Mesenchymal stem cell (in vitro differentiated cells and primary cell): ENCODE measurements at regions not wholly inside any gene's neighbourhood (a gene's known extent, or its start where the extent isn't known, plus 50 kb on each side); places are given as distances from the start of the nearest gene placed in this dataset.

Experiments
- DNase-seq: peaks from one replicate; pipeline ENCODE4 v3.0.0-alpha.2; 2013
- H2AFZ ChIP-seq: one replicate; pipeline ENCODE4 v1.6.1; 2013; ENCODE audit warnings: low read depth, mild to moderate bottlenecking, control low read depth, inconsistent platforms, low read length, moderate library complexity
- H2AK5ac ChIP-seq: 2 replicates; pipeline ENCODE4 v1.6.1; 2013; ENCODE audit warnings: low read length, moderate library complexity, mild to moderate bottlenecking, inconsistent platforms; ENCODE audit not compliant: severe bottlenecking
- H2BK120ac ChIP-seq: one replicate; pipeline ENCODE4 v1.6.1; 2013; ENCODE audit warnings: low read depth, mild to moderate bottlenecking, inconsistent platforms, low read length, moderate library complexity
- H2BK12ac ChIP-seq, 2 experiments: one replicate each; pipeline ENCODE4 v1.6.1; 2013; ENCODE audit warnings: inconsistent platforms in 2 of 2, low read length in 2 of 2, mild to moderate bottlenecking in 2 of 2, moderate library complexity in 2 of 2, control low read depth in 1 of 2
- H2BK15ac ChIP-seq: one replicate; pipeline ENCODE4 v1.6.1; 2013; ENCODE audit warnings: mild to moderate bottlenecking, low read depth, inconsistent platforms; ENCODE audit not compliant: poor library complexity, severe bottlenecking
- H2BK5ac ChIP-seq: 2 replicates; pipeline ENCODE4 v1.6.1; 2013; ENCODE audit warnings: low read depth, mild to moderate bottlenecking, low read length, control low read depth, inconsistent platforms; ENCODE audit not compliant: poor library complexity, severe bottlenecking
- H3K14ac ChIP-seq, 2 experiments: one replicate each; pipeline ENCODE4 v1.6.1; 2013; ENCODE audit warnings: inconsistent platforms in 2 of 2, low read length in 2 of 2, control low read depth in 1 of 2, mild to moderate bottlenecking in 1 of 2, moderate library complexity in 1 of 2
- H3K18ac ChIP-seq, 2 experiments: one replicate each; pipeline ENCODE4 v1.6.1; 2013; ENCODE audit warnings: inconsistent platforms in 2 of 2, low read length in 2 of 2, control low read depth in 1 of 2, low read depth in 1 of 2, mild to moderate bottlenecking in 1 of 2
- H3K23ac ChIP-seq, 2 experiments: one replicate each; pipeline ENCODE4 v1.6.1; 2013; ENCODE audit warnings: inconsistent platforms in 2 of 2, low read length in 2 of 2, mild to moderate bottlenecking in 2 of 2, moderate library complexity in 2 of 2, control low read depth in 1 of 2
- H3K27ac ChIP-seq: 2 replicates; pipeline ENCODE4 v1.5.1; 2013; ENCODE audit warnings: mild to moderate bottlenecking, moderate library complexity, low read length, control low read depth, inconsistent platforms; ENCODE audit not compliant: poor library complexity, severe bottlenecking
- H3K27me3 ChIP-seq, 2 experiments: 2 replicates each; pipeline versions ENCODE4 v1.6.1 to v1.7.0; 2013; ENCODE audit warnings: low read length in 2 of 2, mild to moderate bottlenecking in 2 of 2, moderate library complexity in 2 of 2, control low read depth in 1 of 2, inconsistent platforms in 1 of 2; ENCODE audit not compliant: control insufficient read depth in 1 of 2, insufficient read depth in 1 of 2
- H3K36me3 ChIP-seq, 2 experiments: 2 replicates each; pipeline versions ENCODE4 v1.6.1 to v1.7.0; 2013; ENCODE audit warnings: low read length in 2 of 2, control low read depth in 1 of 2, inconsistent platforms in 1 of 2, low read depth in 1 of 2, mild to moderate bottlenecking in 1 of 2; ENCODE audit not compliant: insufficient read depth in 2 of 2, control insufficient read depth in 1 of 2
- H3K4ac ChIP-seq, 2 experiments: one replicate each; pipeline ENCODE4 v1.6.1; 2013; ENCODE audit warnings: inconsistent platforms in 2 of 2, low read length in 2 of 2, mild to moderate bottlenecking in 2 of 2, moderate library complexity in 2 of 2, control low read depth in 1 of 2, low read depth in 1 of 2
- H3K4me1 ChIP-seq: 2 replicates; pipeline ENCODE4 v1.6.1; 2013; ENCODE audit warnings: low read depth, low read length, control low read depth; ENCODE audit not compliant: control insufficient read depth, insufficient read depth
- H3K4me2 ChIP-seq: 2 replicates; pipeline ENCODE4 v1.6.1; 2013; ENCODE audit warnings: low read length, mild to moderate bottlenecking, inconsistent platforms; ENCODE audit not compliant: poor library complexity, severe bottlenecking
- H3K4me3 ChIP-seq, 2 experiments: 2 replicates each; pipeline versions ENCODE4 v1.5.1 to v1.7.0; 2013; ENCODE audit warnings: low read length in 2 of 2, mild to moderate bottlenecking in 2 of 2, control low read depth in 1 of 2, low read depth in 1 of 2; ENCODE audit not compliant: insufficient read depth in 1 of 2
- H3K79me1 ChIP-seq: replicated peaks from 2 replicates; pipeline ENCODE4 v1.6.1; 2013; ENCODE audit warnings: mild to moderate bottlenecking, control low read depth, low read length, inconsistent platforms; ENCODE audit not compliant: poor library complexity, severe bottlenecking
- H3K9ac ChIP-seq: 2 replicates; pipeline ENCODE4 v1.7.0; 2013; ENCODE audit warnings: mild to moderate bottlenecking, low read length, moderate library complexity
- H3K9me3 ChIP-seq: 2 replicates; pipeline ENCODE4 v1.7.0; 2013; ENCODE audit warnings: mild to moderate bottlenecking, low read length; ENCODE audit not compliant: control insufficient read depth
- H4K8ac ChIP-seq: one replicate; pipeline ENCODE4 v1.6.1; 2013; ENCODE audit warnings: inconsistent platforms, mild to moderate bottlenecking, low read length, moderate library complexity
- H4K91ac ChIP-seq: one replicate; pipeline ENCODE4 v1.6.1; 2013; ENCODE audit warnings: mild to moderate bottlenecking, low read length, inconsistent platforms
- WGBS: methylation state at CpG from one replicate; pipeline ENCODE4 v1.1.7; 2013; ENCODE audit warnings: mixed read lengths; 5-methylcytosine and 5-hydroxymethylcytosine counted together

DNA sequence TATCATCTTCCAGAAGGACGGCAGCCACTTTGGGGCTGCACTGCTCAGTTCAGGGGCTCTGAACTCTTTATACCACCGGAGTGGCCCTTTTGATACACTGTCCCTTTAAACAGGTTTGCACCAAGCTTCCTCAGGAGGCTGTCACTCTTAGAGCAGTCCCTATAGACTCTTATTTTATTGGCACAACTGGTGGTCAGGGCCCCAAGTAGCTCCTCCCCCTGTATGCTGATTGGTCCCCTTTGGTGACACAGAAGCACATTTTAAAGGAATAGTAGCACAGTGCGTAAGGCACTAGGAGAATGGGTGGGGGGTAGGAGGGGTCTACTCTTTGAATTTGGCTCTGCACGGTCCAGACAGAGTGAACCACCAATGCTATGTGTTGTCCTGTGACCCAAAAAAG lies 122.6 kb upstream of the MLN start:
- H2BK15ac ChIP-seq = no peak overlapping the region
- H3K4me1 ChIP-seq = peaks cover 2% of the 10 kb centered on the region
- H4K91ac ChIP-seq = no peak overlapping the region
- no peak overlapping the region for H3K27ac ChIP-seq
- no peak overlapping the region for H2AFZ ChIP-seq
- no peak overlapping the region for H2BK5ac ChIP-seq
- no peaks in the 10 kb centered on the region for H3K9me3 ChIP-seq
- 96% methylated on average over 4 of the region's 4 CpGs for WGBS
- no peak overlapping the region for H2BK12ac ChIP-seq
- no peak overlapping the region for H3K14ac ChIP-seq
- no peak overlapping the region for H2BK120ac ChIP-seq
- H3K36me3 ChIP-seq = no peaks in the 10 kb centered on the region
- no peaks in the 10 kb centered on the region for H3K79me1 ChIP-seq
- H3K9ac ChIP-seq = no peak overlapping the region
- no peak overlapping the region for H4K8ac ChIP-seq
- H3K4me2 ChIP-seq = no peak overlapping the region
- no peak overlapping the region for H3K18ac ChIP-seq
- DNase-seq = peak; percentile 4
- H3K27me3 ChIP-seq = peaks cover 15 to 28% of the 10 kb centered on the region in 2 experiments
- H3K4me3 ChIP-seq = no peak overlapping the region
- H3K4ac ChIP-seq = no peak overlapping the region
- H2AK5ac ChIP-seq = no peak overlapping the region
- H3K23ac ChIP-seq = no peak overlapping the region

- H3K4me2 ChIP-seq = no peak overlapping the region
- no peak overlapping the region for H2BK5ac ChIP-seq
- no peak overlapping the region for H3K4me3 ChIP-seq
- peaks cover 2% of the 10 kb centered on the region for H3K4me1 ChIP-seq
- no peak overlapping the region for H3K18ac ChIP-seq
- H3K9me3 ChIP-seq = no peaks in the 10 kb centered on the region
- WGBS = 92% methylated on average over 8 of the region's 8 CpGs
- H2AK5ac ChIP-seq = no peak overlapping the region
- H3K79me1 ChIP-seq = no peaks in the 10 kb centered on the region
- H2BK12ac ChIP-seq = no peak overlapping the region
- no peak overlapping the region for H3K9ac ChIP-seq
- H3K23ac ChIP-seq = peak overlapping the region in 1 of 2 experiments; percentile 27
- peaks cover 10 to 23% of the 10 kb centered on the region in 2 experiments for H3K27me3 ChIP-seq
- H2AFZ ChIP-seq = no peak overlapping the region
- H3K36me3 ChIP-seq = no peaks in the 10 kb centered on the region
- no peak overlapping the region for H2BK120ac ChIP-seq
- DNase-seq = no peak
- H4K91ac ChIP-seq = no peak overlapping the region
- no peak overlapping the region for H3K14ac ChIP-seq
- no peak overlapping the region for H4K8ac ChIP-seq
- H3K4ac ChIP-seq = no peak overlapping the region
- H2BK15ac ChIP-seq = no peak overlapping the region
- H3K27ac ChIP-seq = no peak overlapping the region
These were observed 122.1 kb upstream of the MLN start for GRCh38 chr6:33925936-33926335.

GRCh38 chr6:33925210-33925609 lies 121.4 kb upstream of the MLN start:
- H3K27ac ChIP-seq = no peak overlapping the region
- no peak overlapping the region for H3K4me2 ChIP-seq
- H2AFZ ChIP-seq = no peak overlapping the region
- no peak overlapping the region for H2AK5ac ChIP-seq
- H4K91ac ChIP-seq = no peak overlapping the region
- DNase-seq = no peak
- no peak overlapping the region for H2BK15ac ChIP-seq
- no peak overlapping the region for H2BK120ac ChIP-seq
- H3K14ac ChIP-seq = no peak overlapping the region
- H3K23ac ChIP-seq = no peak overlapping the region
- WGBS = 80% methylated on average over 7 of the region's 7 CpGs
- no peaks in the 10 kb centered on the region for H3K79me1 ChIP-seq
- H3K4me1 ChIP-seq = peaks cover 2% of the 10 kb centered on the region
- H3K9ac ChIP-seq = no peak overlapping the region
- peaks cover 11 to 24% of the 10 kb centered on the region in 2 experiments for H3K27me3 ChIP-seq
- no peaks in the 10 kb centered on the region for H3K36me3 ChIP-seq
- no peak overlapping the region for H3K4ac ChIP-seq
- no peak overlapping the region for H3K4me3 ChIP-seq
- H2BK5ac ChIP-seq = no peak overlapping the region
- H2BK12ac ChIP-seq = no peak overlapping the region
- no peaks in the 10 kb centered on the region for H3K9me3 ChIP-seq
- no peak overlapping the region for H3K18ac ChIP-seq
- H4K8ac ChIP-seq = peak overlapping the region; percentile 19

DNA sequence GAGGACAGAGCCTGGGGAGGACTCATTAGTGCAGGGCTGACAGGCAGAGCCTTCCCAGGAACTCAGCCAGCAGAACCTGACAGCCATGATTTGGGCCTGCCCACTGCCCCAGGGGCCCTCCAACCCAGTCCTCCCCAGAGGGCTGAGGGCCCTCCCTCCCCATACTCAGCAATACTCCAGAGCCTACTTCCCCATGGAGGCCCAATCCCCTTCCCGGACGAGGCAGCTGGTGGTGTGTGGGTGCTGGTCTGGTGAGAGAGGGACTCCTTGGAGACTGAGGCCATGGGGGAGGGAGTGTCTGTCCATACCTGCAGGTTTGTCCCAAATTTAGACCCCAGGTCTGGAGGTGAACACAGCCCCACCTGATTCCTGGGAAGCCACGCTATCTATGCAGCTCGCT lies 120.9 kb upstream of the MLN start:
- H2AK5ac ChIP-seq = no peak overlapping the region
- H3K27me3 ChIP-seq = peaks cover 14 to 29% of the 10 kb centered on the region in 2 experiments
- H3K4me3 ChIP-seq = no peak overlapping the region
- peaks cover 2% of the 10 kb centered on the region for H3K4me1 ChIP-seq
- no peak overlapping the region for H2AFZ ChIP-seq
- H3K14ac ChIP-seq = no peak overlapping the region
- 100% methylated on average over 4 of the region's 4 CpGs for WGBS
- no peak for DNase-seq
- H2BK120ac ChIP-seq = no peak overlapping the region
- H3K27ac ChIP-seq = no peak overlapping the region
- H3K4me2 ChIP-seq = no peak overlapping the region
- no peak overlapping the region for H2BK5ac ChIP-seq
- no peak overlapping the region for H4K8ac ChIP-seq
- no peak overlapping the region for H2BK15ac ChIP-seq
- H2BK12ac ChIP-seq = no peak overlapping the region
- H3K23ac ChIP-seq = no peak overlapping the region
- no peak overlapping the region for H3K9ac ChIP-seq
- H3K9me3 ChIP-seq = no peaks in the 10 kb centered on the region
- no peak overlapping the region for H3K4ac ChIP-seq
- H3K79me1 ChIP-seq = no peaks in the 10 kb centered on the region
- H4K91ac ChIP-seq = no peak overlapping the region
- no peaks in the 10 kb centered on the region for H3K36me3 ChIP-seq
- H3K18ac ChIP-seq = no peak overlapping the region
